ENCODE measurements at regions not wholly inside any gene's neighbourhood (a gene's known extent, or its start where the extent isn't known, plus 50 kb on each side); places are given as distances from the start of the nearest gene placed in this dataset.
"Not testable (repeated sequence)": the region's sequence is repeated elsewhere in the genome, so short reads cannot be mapped to it uniquely, and the experiment has no call there.

- no peak for DNase-seq
Measured at GRCh38 chr10:64148607-64149006, 627.4 kb downstream of the REEP3 start.

DNA sequence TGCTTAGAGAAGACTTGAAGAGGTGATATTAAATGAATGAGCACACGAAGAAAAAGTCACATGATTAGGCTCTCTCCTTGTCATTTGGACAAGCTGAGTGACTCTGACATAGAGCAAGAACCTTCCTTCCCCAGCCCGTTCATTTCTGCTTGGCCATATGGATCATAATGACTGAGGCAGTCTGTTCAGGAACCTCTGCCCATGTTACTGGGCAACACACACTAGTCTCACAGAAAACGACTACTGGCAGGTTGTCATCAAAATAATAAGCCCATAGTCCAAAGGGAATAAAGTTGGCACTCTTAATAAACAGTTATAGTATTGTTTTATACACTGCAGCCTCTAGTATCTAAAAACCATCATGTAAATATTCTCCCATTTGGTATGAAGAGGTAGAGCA, 635.0 kb downstream of the REEP3 start:
- DNase-seq: no peak

- no peak for DNase-seq
Measured at GRCh38 chr10:64158551-64158950, 637.4 kb downstream of the REEP3 start.

- DNase-seq: no peak
Measured at GRCh38 chr10:64159910-64160872, 639.0 kb downstream of the REEP3 start.

- DNase-seq: no peak
Measured at GRCh38 chr10:64170791-64171190, 649.6 kb downstream of the REEP3 start.

GRCh38 chr10:64173826-64174225, 652.6 kb downstream of the REEP3 start:
- no peak for DNase-seq

- DNase-seq: no peak
Measured at GRCh38 chr10:64174666-64175255, 653.6 kb downstream of the REEP3 start.

DNA sequence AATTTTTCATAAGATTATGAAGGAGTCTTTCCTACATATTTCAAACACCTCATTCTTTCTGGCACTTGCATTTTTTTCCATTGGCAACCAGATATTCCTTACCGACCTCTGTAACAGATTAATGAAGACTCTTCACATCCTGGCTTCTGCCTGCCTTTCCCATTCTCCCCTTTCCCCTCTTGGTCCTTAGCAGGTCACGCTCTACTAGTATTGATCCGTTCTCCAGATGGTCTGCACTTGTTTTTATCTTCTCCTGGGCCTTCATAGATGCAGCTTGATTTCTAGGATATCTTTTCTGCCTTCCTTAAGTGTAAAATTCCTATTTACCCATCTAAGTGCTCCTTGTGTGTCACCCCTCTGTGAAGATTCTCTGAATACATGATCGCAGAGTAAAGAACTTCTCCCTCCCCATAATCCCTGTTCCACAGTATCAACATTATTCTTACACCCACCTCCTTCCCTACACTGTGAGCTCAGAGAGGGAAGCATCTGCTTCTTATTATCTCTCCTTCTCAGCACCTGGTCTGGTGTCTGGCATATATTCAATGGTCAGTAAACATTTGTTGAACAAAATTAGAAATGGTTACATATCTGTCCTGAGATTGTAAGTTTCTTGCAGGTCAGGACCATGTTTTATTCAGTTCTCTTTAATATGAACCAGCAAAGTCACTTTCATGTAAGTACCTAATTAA, 654.2 kb downstream of the REEP3 start:
- no peak for DNase-seq

GRCh38 chr10:64182671-64183070, 661.5 kb downstream of the REEP3 start:
- DNase-seq: no peak

GRCh38 chr10:64191286-64191685, 670.1 kb downstream of the REEP3 start:
- no peak for DNase-seq

GRCh38 chr10:64196638-64197315, 675.6 kb downstream of the REEP3 start:
- DNase-seq: no peak

- DNase-seq: no peak
Measured at GRCh38 chr10:64201936-64202335, 680.7 kb downstream of the REEP3 start.

- not testable (repeated sequence) for DNase-seq
Measured at GRCh38 chr10:64204504-64204903, 683.3 kb downstream of the REEP3 start.

GRCh38 chr10:64206409-64206808, 685.2 kb downstream of the REEP3 start:
- DNase-seq: no peak

GRCh38 chr10:64209561-64209960, 688.4 kb downstream of the REEP3 start:
- no peak for DNase-seq

GRCh38 chr10:64210211-64210610, 689.0 kb downstream of the REEP3 start:
- DNase-seq: no peak

GRCh38 chr10:64211466-64211865, 690.3 kb downstream of the REEP3 start:
- no peak for DNase-seq

- no peak for DNase-seq
Measured at GRCh38 chr10:64215088-64215487, 693.9 kb downstream of the REEP3 start.

DNA sequence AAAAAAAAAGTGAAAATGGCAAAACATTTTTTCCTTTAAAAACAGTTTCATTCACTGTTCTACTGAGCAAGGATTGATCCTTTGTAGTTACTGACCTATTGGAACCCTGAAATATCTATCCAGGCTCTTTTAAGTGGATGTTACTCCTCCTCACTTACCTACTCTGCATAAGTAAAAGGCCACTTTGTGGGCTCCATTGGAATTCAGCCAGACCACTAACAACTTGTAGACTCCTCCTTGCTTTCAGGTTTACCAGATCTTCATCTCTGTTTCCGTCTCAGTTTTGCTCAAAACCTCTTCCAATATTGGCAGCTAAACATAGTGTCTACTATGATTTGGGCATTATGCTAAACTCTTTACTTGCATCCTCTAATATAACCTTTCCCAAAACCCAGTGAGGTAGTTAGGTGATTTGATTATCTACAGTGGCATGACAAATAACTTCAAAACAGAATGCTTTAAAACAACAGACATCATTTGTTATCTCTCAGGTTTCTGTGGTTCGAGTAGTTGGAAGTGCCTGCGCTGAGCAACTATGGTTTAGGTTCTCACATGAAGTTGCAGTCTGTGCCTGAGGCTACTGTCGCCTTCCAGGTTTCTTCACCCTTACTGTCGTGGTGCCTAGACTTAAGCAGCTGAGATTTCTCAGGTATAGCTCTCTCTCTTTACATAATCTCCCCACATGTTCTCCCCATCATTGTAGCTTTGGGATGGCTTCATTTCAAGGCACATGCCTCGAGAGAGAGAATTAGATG, 698.2 kb downstream of the REEP3 start:
- DNase-seq: no peak

GRCh38 chr10:64234489-64234888, 713.3 kb downstream of the REEP3 start:
- no peak for DNase-seq

DNA sequence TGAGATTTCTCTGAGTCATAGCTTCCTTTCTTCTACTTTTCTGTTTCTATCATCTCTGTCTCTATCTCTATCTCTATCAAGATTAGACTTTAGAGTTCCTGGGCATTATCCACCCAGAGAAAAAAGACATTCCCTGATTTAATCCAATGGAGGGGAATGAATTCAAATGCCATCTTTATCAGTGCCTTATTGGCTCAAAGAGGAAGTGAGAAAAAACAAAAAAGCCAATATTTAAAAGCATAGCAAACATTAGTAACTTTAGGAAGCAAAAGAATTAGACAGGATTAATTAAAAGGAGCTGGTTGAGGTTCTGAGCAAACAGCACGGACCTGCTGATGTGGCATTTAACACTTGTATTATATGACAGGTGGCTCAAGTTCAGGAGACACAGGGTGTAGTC, 736.5 kb downstream of the REEP3 start:
- no peak for DNase-seq

GRCh38 chr10:64261092-64261491, 739.9 kb downstream of the REEP3 start:
- no peak for DNase-seq
